Panc1 (cell line): ENCODE measurements at regions not wholly inside any gene's neighbourhood (a gene's known extent, or its start where the extent isn't known, plus 50 kb on each side); places are given as distances from the start of the nearest gene placed in this dataset.

Source experiments
- ATAC-seq: fragments of 200-7000 bp; cut with Tn5 transposase; 2 replicates; pipeline ENCODE4 v1.9.1; 2020; ENCODE audit warnings: mild to moderate bottlenecking, moderate library complexity
- BruUV-seq: library from RNA; stranded (reverse); fragments of 400-500 nt; replicated peaks from 2 replicates; lab custom pipeline; 2021; lab: Mats Ljungman, UMichigan
- CTCF ChIA-PET: fragments of 300-600 bp; sonication (Branson Sonifier 250); formaldehyde crosslinking; loops from one replicate; lab custom pipeline; 2022; ENCODE audit warnings: antibody characterized with exemption; lab: Charles Lee
- POLR2A ChIA-PET: fragments of 300-600 bp; sonication (Branson Sonifier 250); formaldehyde crosslinking; loops from one replicate; lab custom pipeline; 2022; ENCODE audit warnings: antibody characterized with exemption; lab: Charles Lee
- DNase-seq: peaks from one replicate; pipeline ENCODE4 v3.0.0-alpha.2; 2010; ENCODE audit warnings: low read depth, low spot score
- H3K27ac ChIP-seq: 2 replicates; pipeline ENCODE4 v1.5.1; 2011; ENCODE audit warnings: mild to moderate bottlenecking, low read length, inconsistent platforms
- H3K27me3 ChIP-seq: fragments of 200-500 bp; sonication (Bioruptor generic); 2 replicates; pipeline ENCODE4 v1.6.0; 2014; ENCODE audit warnings: low read length, inconsistent platforms; ENCODE audit not compliant: control insufficient read depth, insufficient read depth
- H3K36me3 ChIP-seq: fragments of 200-500 bp; sonication (Bioruptor generic); 2 replicates; pipeline ENCODE4 v1.5.1; 2014; ENCODE audit warnings: inconsistent platforms, mild to moderate bottlenecking, low read length, moderate library complexity; ENCODE audit not compliant: control insufficient read depth, insufficient read depth
- H3K4me1 ChIP-seq: 2 replicates; pipeline ENCODE4 v1.5.1; 2011; ENCODE audit warnings: inconsistent platforms, mild to moderate bottlenecking, low read length, moderate library complexity; ENCODE audit not compliant: control insufficient read depth, insufficient read depth
- H3K4me3 ChIP-seq, 2 experiments: 2 replicates each; pipeline ENCODE4 v1.5.1; 2011 to 2012; ENCODE audit warnings: low read depth in 2 of 2, low read length in 2 of 2, mild to moderate bottlenecking in 2 of 2, inconsistent platforms in 1 of 2, moderate library complexity in 1 of 2
- H3K9me3 ChIP-seq: fragments of 200-500 bp; sonication (Bioruptor generic); 2 replicates; pipeline ENCODE4 v1.5.1; 2014; ENCODE audit warnings: low read depth, mild to moderate bottlenecking, inconsistent platforms, low read length, moderate library complexity; ENCODE audit not compliant: control insufficient read depth, insufficient read depth
- CTCF ChIP-seq: fragments of 450-650 bp; IDR thresholded peaks from 2 replicates; pipeline ENCODE4 v1.5.1; 2017; ENCODE audit warnings: mild to moderate bottlenecking
- POLR2AphosphoS5 ChIP-seq: IDR thresholded peaks from 2 replicates; pipeline ENCODE4 v1.6.1; 2012; ENCODE audit warnings: mild to moderate bottlenecking, low read depth, low read length, moderate library complexity
- REST ChIP-seq, 2 experiments: IDR thresholded peaks; 2 replicates each; pipeline ENCODE4 v1.6.1; 2011 to 2012; ENCODE audit warnings: low read depth in 2 of 2, control low read depth in 1 of 2, low read length in 1 of 2, mild to moderate bottlenecking in 1 of 2, moderate library complexity in 1 of 2; ENCODE audit not compliant: insufficient read depth in 1 of 2
- SIN3A ChIP-seq: IDR thresholded peaks from 2 replicates; pipeline ENCODE4 v1.6.1; 2012; ENCODE audit warnings: low read depth, mild to moderate bottlenecking, low read length, moderate library complexity, borderline replicate concordance; ENCODE audit not compliant: insufficient read depth
- TCF7L2 ChIP-seq: IDR thresholded peaks from 2 replicates; pipeline ENCODE4 v1.6.1; 2011; ENCODE audit warnings: mild to moderate bottlenecking, low read depth, low read length, inconsistent platforms
- in situ Hi-C: cut with HindIII; loops from 2 replicates; pipeline ENCODE4 v1.10.0; 2016; ENCODE audit warnings: low sequenced_read_pairs, low pct_unique_long_range_greater_than_20kb
- intact Hi-C: fragments of 100-400 bp; cut with micrococcal nuclease; formaldehyde crosslinking; loops from one replicate; pipeline ENCODE4 v1.10.0; 2022; ENCODE audit not compliant: unreplicated experiment

GRCh38 chr2:53268086-53268485, 499.5 kb upstream of the CHAC2 start:
- TF ChIP-seq TCF7L2 = no peak
- DNase-seq = no peak
- no TSS peak for BruUV-seq
- CTCF ChIA-PET = no interaction called here
- ATAC-seq = no peak
- Histone ChIP-seq H3K4me1 (no peaks in the 10 kb centered on the region), H3K27ac (no peak overlapping the region), H3K9me3 (no peaks in the 10 kb centered on the region), H3K4me3 (no peak overlapping the region), H3K36me3 (no peaks in the 10 kb centered on the region), H3K27me3 (no peaks in the 10 kb centered on the region)
- intact Hi-C loops (no loop called here), in situ Hi-C loops (no loop called here)
- POLR2A ChIA-PET = no interaction called here

GRCh38 chr2:53265544-53266299, 501.9 kb upstream of the CHAC2 start:
- Histone ChIP-seq H3K4me1 (no peaks in the 10 kb centered on the region), H3K4me3 (no peak overlapping the region), H3K27ac (no peak overlapping the region), H3K9me3 (no peaks in the 10 kb centered on the region), H3K27me3 (no peaks in the 10 kb centered on the region), H3K36me3 (no peaks in the 10 kb centered on the region)
- POLR2A ChIA-PET = no interaction called here
- CTCF ChIA-PET = no interaction called here
- no peak for ATAC-seq
- no peak for DNase-seq
- intact Hi-C loops (no loop called here), in situ Hi-C loops (no loop called here)
- TF ChIP-seq POLR2AphosphoS5 (no peak), TCF7L2 (no peak), REST (IDR thresholded peaks at IDR 0.05; ENCODE audit: insufficient read depth in 1 of 2, low read depth in 2 of 2, low read length in 1 of 2) (no peak), CTCF (no peak), SIN3A (no peak)
- BruUV-seq = no TSS peak

GRCh38 chr2:53260568-53260967, 507.0 kb upstream of the CHAC2 start:
- in situ Hi-C loops (no loop called here), intact Hi-C loops (no loop called here)

More at GRCh38 chr2:53260568-53260967, 507.0 kb upstream of the CHAC2 start:
- BruUV-seq = no TSS peak
- no peak for TF ChIP-seq SIN3A
- no peak for TF ChIP-seq REST (IDR thresholded peaks at IDR 0.05; ENCODE audit: insufficient read depth in 1 of 2, low read depth in 2 of 2, low read length in 1 of 2)
- no peak for TF ChIP-seq POLR2AphosphoS5
- no peak for TF ChIP-seq CTCF
- no peak for TF ChIP-seq TCF7L2
- ChIA-PET CTCF (no interaction called here), POLR2A (no interaction called here)
- H3K27ac ChIP-seq = no peak overlapping the region
- ATAC-seq = no peak
- H3K4me1 ChIP-seq = no peaks in the 10 kb centered on the region
- no peaks in the 10 kb centered on the region for H3K27me3 ChIP-seq
- H3K4me3 ChIP-seq = no peak overlapping the region
- no peaks in the 10 kb centered on the region for H3K36me3 ChIP-seq
- no peaks in the 10 kb centered on the region for H3K9me3 ChIP-seq
- no peak for DNase-seq
